WERI-Rb-1 (cell line): ENCODE measurements at regions not wholly inside any gene's neighbourhood (a gene's known extent, or its start where the extent isn't known, plus 50 kb on each side); places are given as distances from the start of the nearest gene placed in this dataset.

ENCODE experiments used
- DNase-seq: peaks from one replicate; pipeline ENCODE4 v3.0.0-alpha.2; 2020
- H3K27ac ChIP-seq: fragments of 250-450 bp; sonication (Bioruptor Pico); 2 replicates; pipeline ENCODE4 v1.5.1; 2020; ENCODE audit warnings: mild to moderate bottlenecking, moderate library complexity
- H3K27me3 ChIP-seq: fragments of 250-450 bp; sonication (Bioruptor Pico); 2 replicates; pipeline ENCODE4 v1.5.1; 2021; ENCODE audit warnings: mild to moderate bottlenecking, low read depth, moderate library complexity; ENCODE audit not compliant: insufficient read depth, severe bottlenecking
- H3K36me3 ChIP-seq: fragments of 250-450 bp; sonication (Bioruptor Pico); 2 replicates; pipeline ENCODE4 v1.5.1; 2020; ENCODE audit warnings: mild to moderate bottlenecking, moderate library complexity
- H3K4me3 ChIP-seq: 2 replicates; pipeline ENCODE4 v1.5.1; 2011; ENCODE audit warnings: low read depth, mild to moderate bottlenecking, control low read depth, low read length
- H3K9me3 ChIP-seq: fragments of 250-450 bp; sonication (Bioruptor Pico); 2 replicates; pipeline ENCODE4 v1.5.1; 2021; ENCODE audit warnings: mild to moderate bottlenecking, moderate library complexity; ENCODE audit not compliant: severe bottlenecking
- TF ChIP-seq, protein P1 (sequence below): IDR thresholded peaks from 2 replicates; pipeline ENCODE4 v1.5.1; 2011; ENCODE audit warnings: low read depth, mild to moderate bottlenecking, control low read depth, inconsistent platforms, low read length

DNA sequence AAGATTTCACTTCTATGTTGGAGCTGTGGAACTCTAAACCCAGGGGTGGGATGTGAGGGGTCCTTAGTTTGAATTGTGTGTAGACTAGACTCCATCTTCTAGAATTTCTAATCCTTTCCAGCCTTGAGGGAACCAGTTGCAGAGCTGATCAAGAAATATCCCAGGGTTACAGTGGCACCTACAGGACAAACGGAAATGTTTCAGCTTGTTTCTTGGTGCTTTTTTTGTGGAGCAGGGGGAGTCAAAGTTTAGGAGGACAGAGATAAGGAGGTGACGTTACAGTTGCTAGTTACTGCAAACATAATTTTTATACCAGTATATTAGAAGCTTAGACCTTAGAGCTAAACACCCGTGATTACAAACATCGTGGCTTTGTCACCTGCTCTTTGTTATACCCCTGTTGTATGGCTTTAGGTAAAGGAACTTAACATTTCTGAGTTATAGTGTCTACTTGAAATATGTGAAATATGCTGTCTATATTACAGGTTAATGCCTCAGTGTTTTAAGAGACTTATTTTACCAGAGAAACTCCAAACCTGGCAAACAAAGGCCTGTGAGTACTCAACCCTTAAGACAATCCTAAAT lies 84.5 kb upstream of the DYNC1I1 start:
- Histone ChIP-seq H3K36me3 (no peaks in the 10 kb centered on the region), H3K9me3 (no peaks in the 10 kb centered on the region), H3K4me3 (no peak overlapping the region), H3K27me3 (no peaks in the 10 kb centered on the region), H3K27ac (no peak overlapping the region)
- DNase-seq: peak; percentile 40
- TF ChIP-seq, protein P1, sequence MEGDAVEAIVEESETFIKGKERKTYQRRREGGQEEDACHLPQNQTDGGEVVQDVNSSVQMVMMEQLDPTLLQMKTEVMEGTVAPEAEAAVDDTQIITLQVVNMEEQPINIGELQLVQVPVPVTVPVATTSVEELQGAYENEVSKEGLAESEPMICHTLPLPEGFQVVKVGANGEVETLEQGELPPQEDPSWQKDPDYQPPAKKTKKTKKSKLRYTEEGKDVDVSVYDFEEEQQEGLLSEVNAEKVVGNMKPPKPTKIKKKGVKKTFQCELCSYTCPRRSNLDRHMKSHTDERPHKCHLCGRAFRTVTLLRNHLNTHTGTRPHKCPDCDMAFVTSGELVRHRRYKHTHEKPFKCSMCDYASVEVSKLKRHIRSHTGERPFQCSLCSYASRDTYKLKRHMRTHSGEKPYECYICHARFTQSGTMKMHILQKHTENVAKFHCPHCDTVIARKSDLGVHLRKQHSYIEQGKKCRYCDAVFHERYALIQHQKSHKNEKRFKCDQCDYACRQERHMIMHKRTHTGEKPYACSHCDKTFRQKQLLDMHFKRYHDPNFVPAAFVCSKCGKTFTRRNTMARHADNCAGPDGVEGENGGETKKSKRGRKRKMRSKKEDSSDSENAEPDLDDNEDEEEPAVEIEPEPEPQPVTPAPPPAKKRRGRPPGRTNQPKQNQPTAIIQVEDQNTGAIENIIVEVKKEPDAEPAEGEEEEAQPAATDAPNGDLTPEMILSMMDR: peak; percentile 38

DNA sequence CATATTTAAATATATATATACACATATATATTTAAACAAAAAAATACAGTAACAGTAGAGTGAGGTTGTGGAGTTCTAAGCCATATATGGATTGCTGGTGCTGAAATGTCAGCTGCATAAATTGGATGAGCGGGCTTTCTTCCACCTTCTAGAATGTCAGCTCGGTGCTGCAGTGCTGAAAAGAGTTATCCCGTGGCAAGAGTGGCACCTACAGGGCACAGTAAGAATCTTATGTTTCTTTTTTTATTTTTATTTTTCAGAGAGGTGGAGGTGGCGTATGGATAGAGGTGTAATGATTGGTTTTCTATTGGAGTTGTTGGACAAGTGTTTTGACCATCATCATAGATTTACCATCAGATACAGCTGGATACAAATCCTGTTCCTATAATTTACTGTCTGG lies 86.2 kb upstream of the DYNC1I1 start:
- peak; percentile 56 for DNase-seq
- Histone ChIP-seq H3K36me3 (no peaks in the 10 kb centered on the region), H3K27ac (no peak overlapping the region), H3K4me3 (no peak overlapping the region), H3K27me3 (no peaks in the 10 kb centered on the region), H3K9me3 (no peaks in the 10 kb centered on the region)
- TF ChIP-seq, protein P1: peak; percentile 21; the same call in 1 of the 2 replicates

DNA sequence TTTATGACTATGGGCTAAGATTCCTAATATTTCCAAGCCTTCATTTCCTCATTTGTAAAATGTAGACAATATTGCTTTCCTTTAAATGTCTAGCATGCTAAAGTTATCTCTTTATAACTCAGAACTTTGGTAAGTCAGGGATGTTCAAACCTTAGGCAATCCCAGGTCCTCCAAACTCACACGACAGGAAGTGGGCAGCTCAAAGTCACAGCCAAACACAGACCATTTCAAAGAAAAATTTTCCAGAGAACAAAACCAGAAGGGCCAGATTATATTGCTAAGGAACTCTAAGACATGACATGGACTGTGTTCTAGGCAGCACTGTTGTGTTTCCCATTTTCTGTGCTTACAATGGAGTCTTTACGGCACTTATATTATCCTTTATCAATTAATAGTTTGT lies 87.8 kb upstream of the DYNC1I1 start:
- H3K27ac ChIP-seq: no peak overlapping the region
- DNase-seq: no peak
- no peaks in the 10 kb centered on the region for H3K36me3 ChIP-seq
- no peaks in the 10 kb centered on the region for H3K27me3 ChIP-seq
- H3K9me3 ChIP-seq: no peaks in the 10 kb centered on the region
- TF ChIP-seq, protein P1: no peak
- no peak overlapping the region for H3K4me3 ChIP-seq

DNA sequence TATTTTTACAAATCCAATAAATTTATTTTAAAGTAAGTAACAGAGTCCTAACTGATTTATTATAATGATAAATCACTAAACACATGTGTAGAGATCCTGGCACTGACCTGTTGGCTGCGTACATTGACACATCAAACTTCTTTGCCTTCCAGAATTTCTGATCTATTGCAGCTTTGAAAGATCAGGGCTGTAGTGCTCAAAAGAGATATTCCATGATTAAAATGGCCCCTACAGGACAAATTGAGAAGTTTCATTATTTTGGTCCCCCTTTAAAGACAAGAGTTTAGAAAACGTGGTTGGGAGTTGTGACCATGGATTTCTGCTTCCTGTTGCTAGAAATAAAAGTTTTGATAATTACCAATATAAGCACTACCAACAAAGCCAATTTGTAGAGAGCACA lies 87.7 kb upstream of the PDK4 start:
- Histone ChIP-seq H3K9me3 (no peaks in the 10 kb centered on the region), H3K27ac (no peak overlapping the region), H3K4me3 (no peak overlapping the region), H3K27me3 (no peaks in the 10 kb centered on the region), H3K36me3 (no peaks in the 10 kb centered on the region)
- no peak for DNase-seq
- TF ChIP-seq, protein P1: no peak

DNA sequence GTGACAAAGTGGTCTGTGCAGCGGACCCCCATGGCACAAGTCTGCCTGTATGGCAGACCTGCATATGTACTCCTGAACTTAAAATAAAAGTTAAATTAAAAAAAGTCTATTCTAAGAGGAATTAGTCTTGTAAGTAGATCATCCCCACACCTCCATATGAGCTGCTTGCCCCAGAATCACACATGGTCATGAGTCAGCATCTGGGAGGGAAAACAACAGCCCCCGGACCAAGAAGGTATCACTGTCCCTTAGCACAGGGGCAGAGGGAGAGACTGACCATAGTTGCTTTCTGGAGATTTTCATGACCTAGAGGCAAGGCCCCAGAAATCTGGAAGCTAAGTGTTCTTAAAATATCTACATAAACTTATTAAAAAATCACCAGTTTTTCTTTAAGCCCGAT lies 86.6 kb upstream of the PDK4 start:
- Histone ChIP-seq H3K9me3 (no peaks in the 10 kb centered on the region), H3K27me3 (no peaks in the 10 kb centered on the region), H3K4me3 (no peak overlapping the region), H3K27ac (no peak overlapping the region), H3K36me3 (no peaks in the 10 kb centered on the region)
- TF ChIP-seq, protein P1: no peak
- DNase-seq: no peak

DNA sequence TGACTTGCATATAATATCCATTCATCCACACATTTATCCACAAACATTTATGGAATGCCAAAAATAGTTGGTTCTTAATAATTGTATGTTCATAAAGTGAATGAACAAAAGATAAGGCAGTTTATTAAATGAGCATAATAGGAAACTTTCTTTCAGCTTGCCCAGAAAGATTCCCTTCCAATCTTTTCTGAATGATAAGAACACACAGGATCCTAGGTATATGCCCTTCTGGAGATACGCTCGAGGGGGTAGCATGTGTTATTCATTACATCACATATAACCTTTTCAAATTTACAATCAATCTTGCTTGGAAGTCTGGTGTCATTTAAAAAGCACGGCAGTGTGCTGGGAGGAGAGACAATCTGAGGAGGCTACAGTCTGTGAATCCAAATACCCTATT lies 80.4 kb upstream of the PDK4 start:
- H3K36me3 ChIP-seq: no peaks in the 10 kb centered on the region
- DNase-seq: no peak
- H3K4me3 ChIP-seq: no peak overlapping the region
- no peaks in the 10 kb centered on the region for H3K27me3 ChIP-seq
- H3K27ac ChIP-seq: no peak overlapping the region
- TF ChIP-seq, protein P1: no peak
- no peaks in the 10 kb centered on the region for H3K9me3 ChIP-seq
